Prostate gland (tissue), 2 donors: ENCODE measurements at regions not wholly inside any gene's neighbourhood (a gene's known extent, or its start where the extent isn't known, plus 50 kb on each side); places are given as distances from the start of the nearest gene placed in this dataset.

Experiments used
- DNase-seq: peaks from one replicate; pipeline ENCODE4 v3.0.0-alpha.2; 2019; ENCODE audit warnings: low spot score
- H3K27ac ChIP-seq, 2 donors: fragments of 200-600 bp; sonication (generic); 2 replicates each; pipeline ENCODE4 v1.5.1; 2017 to 2019
- H3K27me3 ChIP-seq: fragments of 200-600 bp; sonication (generic); replicated peaks from 2 replicates; pipeline ENCODE4 v1.5.1; 2019; ENCODE audit not compliant: insufficient read depth
- H3K36me3 ChIP-seq, 2 donors: fragments of 200-600 bp; sonication (generic); 1 replicate in 1 of 2; 2 replicates in 1 of 2; pipeline versions ENCODE4 v1.5.1 to v1.8.1; 2017 to 2019
- H3K4me1 ChIP-seq: fragments of 200-600 bp; sonication (generic); replicated peaks from 2 replicates; pipeline ENCODE4 v1.5.1; 2019
- H3K4me3 ChIP-seq, 2 donors: fragments of 200-600 bp; sonication (generic); 2 replicates each; pipeline ENCODE4 v1.5.1; 2017 to 2019
- H3K9me3 ChIP-seq: fragments of 200-600 bp; sonication (generic); 2 replicates; pipeline ENCODE4 v1.5.1; 2017
- CTCF ChIP-seq, 4 experiments: fragments of 200-600 bp in 2 of 4; fragments of 450-650 bp in 2 of 4; sonication (generic) in 2 of 4; IDR thresholded peaks; 1 replicate in 3 of 4; 2 replicates in 1 of 4; pipeline ENCODE4 v1.5.1; 2016 to 2019; ENCODE audit warnings: antibody characterized with exemption in 4 of 4, mild to moderate bottlenecking in 2 of 4, moderate library complexity in 2 of 4
- POLR2A ChIP-seq: fragments of 450-650 bp; IDR thresholded peaks from one replicate; pipeline ENCODE4 v1.6.1; 2016; ENCODE audit warnings: antibody characterized with exemption, mild to moderate bottlenecking
- POLR2AphosphoS5 ChIP-seq: sonication (generic); formaldehyde crosslinking; IDR thresholded peaks from one replicate; pipeline ENCODE4 v1.6.1; 2017; ENCODE audit warnings: antibody characterized with exemption
- WGBS: methylation state at CpG from one replicate; pipeline ENCODE4 v1.1.5; 2018; 5-methylcytosine and 5-hydroxymethylcytosine counted together
- intact Hi-C: fragments of 100-400 bp; cut with DNase I; formaldehyde crosslinking; loops from one replicate; pipeline ENCODE4 v1.14.2; 2022

GRCh38 chr10:118842843-118843624 is 88.3 kb upstream of the CACUL1 start:
- no peak overlapping the region for H3K4me3 ChIP-seq
- H3K9me3 ChIP-seq: no peaks in the 10 kb centered on the region
- H3K27me3 ChIP-seq: no peaks in the 10 kb centered on the region
- no peaks in the 10 kb centered on the region for H3K4me1 ChIP-seq
- no peak for DNase-seq
- 45% methylated on average over 4 of the region's 4 CpGs for WGBS
- TF ChIP-seq POLR2A: no peak
- TF ChIP-seq CTCF (IDR thresholded peaks at IDR 0.05): no peak
- no peak for TF ChIP-seq POLR2AphosphoS5
- intact Hi-C loops: no loop called here
- no peak overlapping the region for H3K27ac ChIP-seq
- no peaks in the 10 kb centered on the region for H3K36me3 ChIP-seq

GRCh38 chr10:118843647-118844265 is 89.0 kb upstream of the CACUL1 start:
- WGBS: 84% methylated on average over 6 of the region's 7 CpGs
- Histone ChIP-seq H3K9me3 (no peaks in the 10 kb centered on the region), H3K4me3 (no peak overlapping the region), H3K36me3 (no peaks in the 10 kb centered on the region), H3K27me3 (no peaks in the 10 kb centered on the region), H3K4me1 (no peaks in the 10 kb centered on the region), H3K27ac (no peak overlapping the region)
- intact Hi-C loops: no loop called here
- DNase-seq: no peak
- TF ChIP-seq POLR2AphosphoS5: no peak
- TF ChIP-seq POLR2A: no peak
- TF ChIP-seq CTCF (IDR thresholded peaks at IDR 0.05): no peak

- H3K9me3 ChIP-seq: no peaks in the 10 kb centered on the region
- 23% methylated on average over 6 of the region's 6 CpGs for WGBS
- DNase-seq: no peak
- intact Hi-C loops: no loop called here
- no peaks in the 10 kb centered on the region for H3K36me3 ChIP-seq
- no peaks in the 10 kb centered on the region for H3K4me1 ChIP-seq
- H3K4me3 ChIP-seq: no peak overlapping the region
- TF ChIP-seq CTCF (IDR thresholded peaks at IDR 0.05) (no peak), POLR2AphosphoS5 (peak; percentile 31), POLR2A (no peak)
- no peak overlapping the region for H3K27ac ChIP-seq
- no peaks in the 10 kb centered on the region for H3K27me3 ChIP-seq
These were observed 90.2 kb upstream of the CACUL1 start for GRCh38 chr10:118844731-118845521.

- DNase-seq: no peak
- Histone ChIP-seq H3K27me3 (no peaks in the 10 kb centered on the region), H3K4me1 (no peaks in the 10 kb centered on the region), H3K36me3 (no peaks in the 10 kb centered on the region), H3K4me3 (no peak overlapping the region), H3K9me3 (no peaks in the 10 kb centered on the region), H3K27ac (no peak overlapping the region)
- no peak for TF ChIP-seq CTCF (IDR thresholded peaks at IDR 0.05)
- no peak for TF ChIP-seq POLR2AphosphoS5
- TF ChIP-seq POLR2A: no peak
- WGBS: 90% methylated on average over 2 of the region's 2 CpGs
- intact Hi-C loops: no loop called here
These were observed 91.0 kb upstream of the CACUL1 start for GRCh38 chr10:118845776-118846175.
